ENCODE measurements at regions not wholly inside any gene's neighbourhood (a gene's known extent, or its start where the extent isn't known, plus 50 kb on each side); places are given as distances from the start of the nearest gene placed in this dataset.

DNA sequence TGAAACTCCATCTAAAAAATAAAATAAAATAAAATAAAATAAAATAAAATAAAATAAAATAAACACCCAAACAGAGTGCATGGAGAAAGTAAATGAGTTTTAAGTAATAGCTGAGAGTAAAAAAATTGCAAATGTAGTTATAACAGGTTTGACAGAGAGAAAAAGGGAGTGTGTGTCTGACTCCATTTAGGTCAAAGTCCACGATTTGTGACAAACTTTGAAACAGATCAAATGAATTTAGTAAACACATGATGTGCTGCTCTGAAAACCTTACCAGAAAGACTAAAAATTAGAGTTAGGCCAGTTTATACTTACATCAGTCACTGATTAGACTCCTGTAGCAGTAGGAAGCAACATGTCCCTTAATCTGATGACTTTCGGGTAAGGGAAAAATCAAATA, 346.6 kb downstream of the PARP8 start:
- TF ChIP-seq CTCF (IDR thresholded peaks at IDR 0.05) (no peak), POLR2A (IDR thresholded peaks at IDR 0.05) (no peak)
